K562 (cell line): ENCODE measurements at regions not wholly inside any gene's neighbourhood (a gene's known extent, or its start where the extent isn't known, plus 50 kb on each side); places are given as distances from the start of the nearest gene placed in this dataset.

Experiments
- ATAC-seq: fragments of 200-7000 bp; cut with Tn5 transposase; 3 replicates; pipeline ENCODE4 v1.9.1; 2020; ENCODE audit warnings: moderate library complexity
- BruUV-seq: library from RNA; stranded (reverse); fragments of 400-500 nt; replicated peaks from 2 replicates; lab custom pipeline; 2021; lab: Mats Ljungman, UMichigan
- CTCF ChIA-PET: fragments of 300-600 bp; formaldehyde crosslinking; extraction: SDS; loops from one replicate; lab custom pipeline; 2021; ENCODE audit warnings: low intra/inter-chr PET ratio; lab: Yijun Ruan, JAX
- POLR2A ChIA-PET: fragments of 300-600, 350-650 bp; sonication (Branson Sonifier 250); formaldehyde crosslinking; extraction: SDS; loops from one replicate; lab custom pipeline; 2021; ENCODE audit warnings: antibody characterized with exemption, inconsistent platforms; lab: Yijun Ruan, JAX
- DNase-seq, 4 experiments: peaks; one replicate each; pipeline versions ENCODE4 v3.0.0 to v3.0.0-alpha.2; 2011 to 2018; ENCODE audit warnings: low spot score in 3 of 4, mixed read lengths in 3 of 4; ENCODE audit errors: extremely low read depth in 1 of 4
- FAIRE-seq: peaks from 2 replicates; lab custom pipeline; 2011; peaks lifted over from hg19 to GRCh38; lab: Jason Lieb, UNC
- H2AFZ ChIP-seq: 2 replicates; pipeline ENCODE4 v1.6.0; 2011; ENCODE audit warnings: low read depth, low read length, control low read depth, inconsistent platforms
- H3K27ac ChIP-seq: fragments of 200-600 bp; 3 replicates; pipeline ENCODE4 v1.8.0; 2011; ENCODE audit warnings: low read depth, mild to moderate bottlenecking, control low read depth, inconsistent platforms, low read length, moderate library complexity, mixed read lengths; ENCODE audit errors: extremely low read depth
- H3K27me3 ChIP-seq, 2 experiments: fragments of 300-600 bp in 1 of 2; 2 replicates in 1 of 2; 3 replicates in 1 of 2; pipeline versions ENCODE4 v1.6.0 to v1.8.0; 2011; ENCODE audit warnings: inconsistent platforms in 2 of 2, low read length in 2 of 2, mild to moderate bottlenecking in 1 of 2, mixed read lengths in 1 of 2, moderate library complexity in 1 of 2; ENCODE audit not compliant: control insufficient read depth in 2 of 2, insufficient read depth in 2 of 2
- H3K36me3 ChIP-seq: fragments of 300-600 bp; 3 replicates; pipeline ENCODE4 v1.8.0; 2011; ENCODE audit warnings: mild to moderate bottlenecking, low read length, inconsistent platforms; ENCODE audit not compliant: control insufficient read depth, insufficient read depth
- H3K4me1 ChIP-seq, 2 experiments: fragments of 200-600 bp in 1 of 2; replicated peaks in 1 of 2; 2 replicates in 1 of 2; 3 replicates in 1 of 2; pipeline versions ENCODE4 v1.5.1 to v1.8.0; 2011; ENCODE audit warnings: inconsistent platforms in 2 of 2, low read length in 2 of 2, mild to moderate bottlenecking in 1 of 2, mixed read lengths in 1 of 2, moderate library complexity in 1 of 2; ENCODE audit not compliant: control insufficient read depth in 2 of 2, insufficient read depth in 2 of 2
- H3K4me2 ChIP-seq: 2 replicates; pipeline ENCODE4 v1.6.1; 2011; ENCODE audit warnings: low read length, control low read depth, inconsistent platforms, mixed read lengths; ENCODE audit not compliant: insufficient read depth
- H3K4me3 ChIP-seq: fragments of 200-600 bp; sonication (generic), shearing (Covaris generic); 2 replicates; pipeline ENCODE4 v1.5.1; 2016; ENCODE audit warnings: control low read depth, inconsistent platforms
- H3K79me2 ChIP-seq: fragments of 200-600 bp; 3 replicates; pipeline ENCODE4 v1.8.0; 2011; ENCODE audit warnings: low read length, inconsistent platforms; ENCODE audit not compliant: control insufficient read depth, insufficient read depth
- H3K9ac ChIP-seq, 2 experiments: 2 replicates each; pipeline versions ENCODE4 v1.6.0 to v1.6.1; 2011; ENCODE audit warnings: low read depth in 2 of 2, low read length in 2 of 2, control low read depth in 1 of 2, inconsistent platforms in 1 of 2, mild to moderate bottlenecking in 1 of 2, mixed read lengths in 1 of 2; ENCODE audit not compliant: insufficient read depth in 1 of 2
- H3K9me1 ChIP-seq: one replicate; pipeline ENCODE4 v1.6.0; 2011; ENCODE audit warnings: inconsistent platforms, mild to moderate bottlenecking, low read length, moderate library complexity; ENCODE audit not compliant: control insufficient read depth, insufficient read depth
- H3K9me3 ChIP-seq: replicated peaks from 2 replicates; pipeline ENCODE4 v1.5.1; 2011; ENCODE audit warnings: low read depth, low read length, inconsistent platforms; ENCODE audit not compliant: control insufficient read depth, insufficient read depth
- H4K20me1 ChIP-seq: replicated peaks from 2 replicates; pipeline ENCODE4 v1.6.1; 2011; ENCODE audit warnings: low read length, inconsistent platforms, mixed read lengths; ENCODE audit not compliant: control insufficient read depth, insufficient read depth
- CBX3 ChIP-seq, 2 experiments: IDR thresholded peaks; 1 replicate in 1 of 2; 2 replicates in 1 of 2; pipeline ENCODE4 v1.6.1; 2012; ENCODE audit warnings: inconsistent platforms in 2 of 2, low read length in 2 of 2, borderline replicate concordance in 1 of 2, control low read depth in 1 of 2
- CBX5 ChIP-seq: IDR thresholded peaks from 2 replicates; pipeline ENCODE4 v1.6.1; 2014; ENCODE audit warnings: low read depth, borderline replicate concordance
- FOSL1 ChIP-seq: fragments of 200-800 bp; sonication (Bioruptor generic); conservative IDR thresholded peaks from 2 replicates; pipeline ENCODE4 v1.6.1; 2016; ENCODE audit warnings: missing genetic modification characterization, missing compliant biosample characterization
- FOXA3 ChIP-seq, 2 experiments: fragments of 450-650 bp in 1 of 2; sonication (generic) in 1 of 2; formaldehyde crosslinking; IDR thresholded peaks in 1 of 2; conservative IDR thresholded peaks in 1 of 2; 2 replicates each; pipeline versions ENCODE4 v1.4.0 to v1.8.0; 2020 to 2022; ENCODE audit warnings: mild to moderate bottlenecking in 2 of 2, missing genetic modification reagents in 1 of 2
- GABPA ChIP-seq: fragments of 200-800 bp; sonication (Bioruptor generic); conservative IDR thresholded peaks from 2 replicates; pipeline ENCODE4 v1.6.1; 2016; ENCODE audit warnings: low read depth, missing genetic modification characterization, missing compliant biosample characterization
- KLF6 ChIP-seq: fragments of 250-450 bp; sonication (Bioruptor Pico); IDR thresholded peaks from 2 replicates; pipeline ENCODE4 v1.4.0; 2020; ENCODE audit warnings: mild to moderate bottlenecking, moderate library complexity, borderline replicate concordance
- POLR2G ChIP-seq: fragments of 200-400 bp; formaldehyde crosslinking; IDR thresholded peaks from 2 replicates; pipeline ENCODE4 v1.6.1; 2017; ENCODE audit warnings: low read depth, mild to moderate bottlenecking, antibody characterized with exemption, low read length, moderate library complexity
- RAD51 ChIP-seq: fragments of 450-650 bp; IDR thresholded peaks from 2 replicates; pipeline ENCODE4 v1.7.1; 2016; ENCODE audit warnings: low read depth, mild to moderate bottlenecking, borderline replicate concordance
- RBM25 ChIP-seq: fragments of 200-400 bp; formaldehyde crosslinking; IDR thresholded peaks from 2 replicates; pipeline ENCODE4 v1.6.1; 2018; ENCODE audit warnings: low read length, low read depth, moderate library complexity; ENCODE audit not compliant: severe bottlenecking
- SNRNP70 ChIP-seq: fragments of 200-400 bp; formaldehyde crosslinking; optimal IDR thresholded peaks from 2 replicates; pipeline ENCODE3; 2017; ENCODE audit warnings: low read depth, low read length
- SPI1 ChIP-seq: IDR thresholded peaks from 2 replicates; pipeline ENCODE4 v1.6.1; 2011; ENCODE audit warnings: low read depth, low read length, control low read depth, borderline replicate concordance
- TRIM24 ChIP-seq, 2 experiments: fragments of 450-650 bp; IDR thresholded peaks; 2 replicates each; pipeline ENCODE4 v1.6.1; 2016
- UBTF ChIP-seq, 2 experiments: IDR thresholded peaks; 2 replicates each; pipeline ENCODE4 v1.6.1; 2012; ENCODE audit warnings: improper control_type of control experiment in 2 of 2, low read depth in 2 of 2, low read length in 2 of 2, borderline replicate concordance in 1 of 2
- ZEB2 ChIP-seq: fragments of 450-650 bp; IDR thresholded peaks from 2 replicates; pipeline ENCODE4 v1.6.1; 2016
- ZNF217 ChIP-seq: sonication (generic); formaldehyde crosslinking; IDR thresholded peaks from 2 replicates; pipeline ENCODE4 v1.8.0; 2022; ENCODE audit warnings: mild to moderate bottlenecking, missing genetic modification reagents
- ZNF280B ChIP-seq: fragments of 250-450 bp; sonication (Bioruptor Pico); IDR thresholded peaks from 2 replicates; pipeline ENCODE4 v1.5.1; 2021; ENCODE audit warnings: mild to moderate bottlenecking
- ZNF76 ChIP-seq: fragments of 250-450 bp; sonication (Bioruptor Pico); IDR thresholded peaks from 2 replicates; pipeline ENCODE4 v1.4.0; 2020; ENCODE audit warnings: mild to moderate bottlenecking, moderate library complexity, borderline replicate concordance
- in situ Hi-C: fragments of 300-500 bp; cut with MboI; formaldehyde crosslinking; loops from 4 replicates; pipeline ENCODE4 v1.15.0; 2018; ENCODE audit warnings: inconsistent platforms, mixed read lengths
- intact Hi-C: fragments of 100-400 bp; cut with micrococcal nuclease; formaldehyde crosslinking; loops from 2 replicates; pipeline ENCODE4 v1.14.2; 2022
- TF ChIP-seq, protein P1 (sequence below), 3 experiments: fragments of 200-800 bp in 1 of 3; sonication (Bioruptor generic) in 1 of 3; sonication (generic) in 1 of 3; formaldehyde crosslinking in 1 of 3; IDR thresholded peaks; 2 replicates each; pipeline versions ENCODE4 v1.6.1 to v1.8.0; 2016 to 2022; ENCODE audit warnings: mild to moderate bottlenecking in 2 of 3, missing compliant biosample characterization in 2 of 3, missing genetic modification characterization in 2 of 3, missing genetic modification reagents in 1 of 3

DNA sequence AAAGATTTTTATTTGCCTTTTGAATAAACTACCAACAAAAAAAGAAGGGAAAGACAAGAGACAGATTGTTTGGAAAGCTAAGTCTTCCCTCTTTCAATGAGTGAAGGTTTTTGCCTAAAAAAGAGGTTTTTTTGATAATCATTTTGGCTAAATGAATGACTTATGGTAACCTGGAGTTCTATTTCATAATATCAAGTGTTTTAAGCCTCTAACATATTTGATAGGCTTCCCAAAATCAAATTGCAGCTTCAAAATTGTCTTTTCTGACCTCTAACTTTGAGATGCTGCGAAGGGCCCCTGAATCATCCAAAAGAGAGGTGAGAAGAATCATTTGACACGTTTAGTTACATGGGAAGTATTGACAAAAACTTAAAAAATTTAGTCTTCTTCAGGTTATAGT lies 53.0 kb upstream of the NAMPT start (continued):
- peak in 1 of 2 experiments; percentile 58; a peak in 2 of 3 replicates for TF ChIP-seq CBX3 (IDR thresholded peaks at IDR 0.05; ENCODE audit: borderline replicate concordance in 1 of 2, low read length in 2 of 2)
- no peak for TF ChIP-seq SNRNP70
- no peak for TF ChIP-seq FOSL1 (tag)
- TF ChIP-seq ZNF76: no peak
- TF ChIP-seq RBM25: peak; percentile 6
- 0 out of 2 replicates have a peak, but pooled peaks have one; percentile 32 for TF ChIP-seq CBX5
- peak; percentile 79 for TF ChIP-seq ZNF280B (CRISPR knock-in tag)
- peak in 1 of 2 experiments; percentile 55; a peak in 2 of 4 replicates for TF ChIP-seq TRIM24 (IDR thresholded peaks at IDR 0.05)

GRCh38 chr7:106335814-106336213 lies 51.0 kb upstream of the NAMPT start:
- no peak for FAIRE-seq
- H3K4me1 ChIP-seq: no peaks in the 10 kb centered on the region; a peak in 1 of 5 replicates
- H3K9me3 ChIP-seq: peaks cover 9% of the 10 kb centered on the region; the same call in 1 of the 2 replicates
- no peaks in the 10 kb centered on the region for H3K79me2 ChIP-seq
- no peaks in the 10 kb centered on the region for H3K9me1 ChIP-seq
- no peaks in the 10 kb centered on the region for H3K36me3 ChIP-seq
- H3K4me3 ChIP-seq: no peak overlapping the region
- ATAC-seq: no peak
- H3K9ac ChIP-seq: no peak overlapping the region
- no TSS peak for BruUV-seq
- ChIA-PET CTCF (no interaction called here), POLR2A (no interaction called here)
- H4K20me1 ChIP-seq: no peaks in the 10 kb centered on the region
- H3K4me2 ChIP-seq: no peak overlapping the region
- H2AFZ ChIP-seq: no peak overlapping the region
- no peaks in the 10 kb centered on the region for H3K27me3 ChIP-seq
- in situ Hi-C loops (no loop called here), intact Hi-C loops (no loop called here)
- no peak for DNase-seq
- H3K27ac ChIP-seq: no peak overlapping the region
- no peak for TF ChIP-seq UBTF (IDR thresholded peaks at IDR 0.05; ENCODE audit: borderline replicate concordance in 1 of 2, low read depth in 2 of 2, low read length in 2 of 2)
- no peak for TF ChIP-seq RAD51
- TF ChIP-seq GABPA (tag): no peak
- no peak for TF ChIP-seq ZNF217 (CRISPR knock-in tag)
- TF ChIP-seq FOXA3 (CRISPR knock-in tag; conservative IDR thresholded peaks at IDR 0.05 in 1 of 2, IDR thresholded peaks at IDR 0.05 in 1 of 2): no peak
- TF ChIP-seq POLR2G: no peak
- no peak for TF ChIP-seq SPI1
- no peak for TF ChIP-seq KLF6 (CRISPR knock-in tag)
- TF ChIP-seq, protein P1, sequence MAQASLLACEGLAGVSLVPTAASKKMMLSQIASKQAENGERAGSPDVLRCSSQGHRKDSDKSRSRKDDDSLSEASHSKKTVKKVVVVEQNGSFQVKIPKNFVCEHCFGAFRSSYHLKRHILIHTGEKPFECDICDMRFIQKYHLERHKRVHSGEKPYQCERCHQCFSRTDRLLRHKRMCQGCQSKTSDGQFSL (CRISPR knock-in tag; IDR thresholded peaks at IDR 0.05): no peak
- TF ChIP-seq, protein P1 (tag; IDR thresholded peaks at IDR 0.05): no peak
- no peak for TF ChIP-seq ZEB2
